ENCODE measurements at regions not wholly inside any gene's neighbourhood (a gene's known extent, or its start where the extent isn't known, plus 50 kb on each side); places are given as distances from the start of the nearest gene placed in this dataset.

DNA sequence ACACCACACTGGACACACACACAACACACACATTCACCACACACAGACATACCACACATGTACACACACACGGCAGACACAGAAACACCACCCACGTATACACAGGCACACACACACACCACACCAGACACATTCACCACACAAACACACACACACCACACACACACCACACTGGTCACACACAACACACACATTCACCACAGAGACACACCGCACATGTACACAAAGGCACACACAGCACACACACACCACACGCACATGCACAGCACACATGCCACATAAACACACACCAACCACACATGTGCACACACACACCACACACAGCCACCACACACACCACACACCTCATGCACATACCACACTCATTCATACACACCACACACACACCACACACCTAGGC is 84.2 kb upstream of the PRR5 start:
- TF ChIP-seq, protein P1, sequence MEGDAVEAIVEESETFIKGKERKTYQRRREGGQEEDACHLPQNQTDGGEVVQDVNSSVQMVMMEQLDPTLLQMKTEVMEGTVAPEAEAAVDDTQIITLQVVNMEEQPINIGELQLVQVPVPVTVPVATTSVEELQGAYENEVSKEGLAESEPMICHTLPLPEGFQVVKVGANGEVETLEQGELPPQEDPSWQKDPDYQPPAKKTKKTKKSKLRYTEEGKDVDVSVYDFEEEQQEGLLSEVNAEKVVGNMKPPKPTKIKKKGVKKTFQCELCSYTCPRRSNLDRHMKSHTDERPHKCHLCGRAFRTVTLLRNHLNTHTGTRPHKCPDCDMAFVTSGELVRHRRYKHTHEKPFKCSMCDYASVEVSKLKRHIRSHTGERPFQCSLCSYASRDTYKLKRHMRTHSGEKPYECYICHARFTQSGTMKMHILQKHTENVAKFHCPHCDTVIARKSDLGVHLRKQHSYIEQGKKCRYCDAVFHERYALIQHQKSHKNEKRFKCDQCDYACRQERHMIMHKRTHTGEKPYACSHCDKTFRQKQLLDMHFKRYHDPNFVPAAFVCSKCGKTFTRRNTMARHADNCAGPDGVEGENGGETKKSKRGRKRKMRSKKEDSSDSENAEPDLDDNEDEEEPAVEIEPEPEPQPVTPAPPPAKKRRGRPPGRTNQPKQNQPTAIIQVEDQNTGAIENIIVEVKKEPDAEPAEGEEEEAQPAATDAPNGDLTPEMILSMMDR (IDR thresholded peaks at IDR 0.05): no peak
- no peak for TF ChIP-seq POLR2A (IDR thresholded peaks at IDR 0.05)
